ENCODE measurements at regions not wholly inside any gene's neighbourhood (a gene's known extent, or its start where the extent isn't known, plus 50 kb on each side); places are given as distances from the start of the nearest gene placed in this dataset.

- BruUV-seq (replicated peaks) = no TSS peak
- POLR2A ChIA-PET = no interaction called here
Observed at GRCh38 chr2:150674283-150674682, 186.8 kb upstream of the RND3 start.

More at GRCh38 chr2:150674283-150674682, 186.8 kb upstream of the RND3 start:
- Histone ChIP-seq H3K4me3 (replicated peaks in 1 of 2; ENCODE audit: low read depth in 1 of 2, low read length in 2 of 2) (no peak overlapping the region), H3K4me2 (ENCODE audit: low read length) (no peak overlapping the region), H3K9ac (ENCODE audit: low read length) (no peak overlapping the region), H3K79me2 (ENCODE audit: insufficient read depth, low read length) (no peaks in the 10 kb centered on the region), H3K4me1 (ENCODE audit: control insufficient read depth in 1 of 2, insufficient read depth in 2 of 2, low read length in 2 of 2) (no peaks in the 10 kb centered on the region), H3K9me2 (ENCODE audit: insufficient read depth) (no peaks in the 10 kb centered on the region), H3K27ac (ENCODE audit: low read depth, low read length) (no peak overlapping the region), H3K27me3 (ENCODE audit: insufficient read depth, low read length) (no peaks in the 10 kb centered on the region), H4K20me1 (ENCODE audit: insufficient read depth) (no peaks in the 10 kb centered on the region), H2AFZ (ENCODE audit: low read depth, low read length, poor library complexity, severe bottlenecking) (no peak overlapping the region), H3K36me3 (ENCODE audit: control insufficient read depth in 1 of 2, insufficient read depth in 2 of 2, low read length in 2 of 2) (no peaks in the 10 kb centered on the region), H3K9me3 (ENCODE audit: control insufficient read depth in 1 of 2, insufficient read depth in 1 of 2, low read depth in 1 of 2, low read length in 2 of 2) (no peaks in the 10 kb centered on the region)
- ATAC-seq (no peak), DNase-seq (ENCODE audit: low read depth, low spot score) (no peak)
- intact Hi-C loops (cut with micrococcal nuclease) = no loop called here
- CTCF ChIA-PET = no interaction called here
- RAD21 ChIA-PET (ENCODE audit: low non-redundant PET in 1 of 2, low total read pairs in 2 of 2, uncharacterized antibody in 2 of 2, unreplicated experiment in 2 of 2) = no interaction called here
- TF ChIP-seq FOSL1 (IDR thresholded peaks at IDR 0.05; ENCODE audit: low read depth) (no peak), SP1 (IDR thresholded peaks at IDR 0.05; ENCODE audit: low read depth) (no peak), ELF1 (IDR thresholded peaks at IDR 0.05; ENCODE audit: borderline replicate concordance, low read depth) (no peak), YY1 (IDR thresholded peaks at IDR 0.05; ENCODE audit: extremely low read depth, insufficient replicate concordance, low read depth, low read length) (no peak), MAX (IDR thresholded peaks at IDR 0.05) (no peak), EZH2 (IDR thresholded peaks at IDR 0.05) (no peak), EZH2phosphoT487 (IDR thresholded peaks at IDR 0.05; ENCODE audit: borderline replicate concordance) (no peak), EGR1 (IDR thresholded peaks at IDR 0.05; ENCODE audit: low read depth) (no peak), CEBPB (IDR thresholded peaks at IDR 0.05; ENCODE audit: low read depth) (no peak), TCF7L2 (IDR thresholded peaks at IDR 0.05; ENCODE audit: borderline replicate concordance, extremely low read depth, insufficient read depth, insufficient read length) (no peak), POLR2AphosphoS5 (IDR thresholded peaks at IDR 0.05; ENCODE audit: low read depth, low read length) (no peak), ZNF274 (IDR thresholded peaks at IDR 0.05; ENCODE audit: low read depth, low read length) (no peak), ZBTB33 (IDR thresholded peaks at IDR 0.05; ENCODE audit: extremely low read depth, insufficient replicate concordance, low read length) (no peak)
